IMR-90 (cell line): ENCODE measurements at regions not wholly inside any gene's neighbourhood (a gene's known extent, or its start where the extent isn't known, plus 50 kb on each side); places are given as distances from the start of the nearest gene placed in this dataset.

Experiments
- ATAC-seq: fragments of 200-7000 bp; cut with Tn5 transposase; 2 replicates; pipeline ENCODE4 v1.9.1; 2020; ENCODE audit warnings: low read depth, mild to moderate bottlenecking, moderate library complexity
- BruUV-seq: library from RNA; stranded (reverse); fragments of 400-500 nt; replicated peaks from 2 replicates; lab custom pipeline; 2021; lab: Mats Ljungman, UMichigan
- CTCF ChIA-PET: fragments of 300-600 bp; formaldehyde crosslinking; extraction: SDS; loops from one replicate; lab custom pipeline; 2021; ENCODE audit warnings: antibody characterized with exemption; lab: Yijun Ruan, JAX
- POLR2A ChIA-PET: fragments of 300-600 bp; sonication (Branson Sonifier 250); formaldehyde crosslinking; loops from one replicate; lab custom pipeline; 2022; ENCODE audit warnings: antibody characterized with exemption; ENCODE audit not compliant: unreplicated experiment; lab: Charles Lee
- DNase-seq: peaks from one replicate; pipeline ENCODE4 v3.0.0; 2013
- H2AFZ ChIP-seq: replicated peaks from 2 replicates; pipeline ENCODE3; 2013; ENCODE audit warnings: low read length, mild to moderate bottlenecking; ENCODE audit not compliant: poor library complexity
- H2AK5ac ChIP-seq: 2 replicates; pipeline ENCODE4 v1.6.1; 2013; ENCODE audit warnings: low read depth, low read length, inconsistent platforms
- H2AK9ac ChIP-seq: replicated peaks from 2 replicates; pipeline ENCODE3; 2013; ENCODE audit warnings: mild to moderate bottlenecking, low read depth, low read length, moderate library complexity; ENCODE audit not compliant: poor library complexity
- H2BK120ac ChIP-seq: 2 replicates; pipeline ENCODE4 v1.6.1; 2013; ENCODE audit warnings: low read depth, low read length, inconsistent platforms
- H2BK15ac ChIP-seq: 3 replicates; pipeline ENCODE4 v1.6.1; 2013; ENCODE audit warnings: low read depth, low read length, inconsistent platforms
- H2BK20ac ChIP-seq: 2 replicates; pipeline ENCODE4 v1.6.1; 2013; ENCODE audit warnings: low read depth, mild to moderate bottlenecking, inconsistent platforms, low read length, moderate library complexity
- H2BK5ac ChIP-seq: 2 replicates; pipeline ENCODE4 v1.6.1; 2013; ENCODE audit warnings: mild to moderate bottlenecking, low read depth, low read length, inconsistent platforms; ENCODE audit not compliant: poor library complexity, severe bottlenecking
- H3K14ac ChIP-seq: replicated peaks from 2 replicates; pipeline ENCODE4 v1.6.1; 2013; ENCODE audit warnings: low read depth, low read length, inconsistent platforms
- H3K18ac ChIP-seq: 2 replicates; pipeline ENCODE4 v1.6.1; 2013; ENCODE audit warnings: low read depth, low read length, control low read depth
- H3K23ac ChIP-seq: 2 replicates; pipeline ENCODE4 v1.6.1; 2013; ENCODE audit warnings: low read depth, low read length, inconsistent platforms
- H3K27ac ChIP-seq: 2 replicates; pipeline ENCODE4 v1.5.1; 2013; ENCODE audit warnings: mild to moderate bottlenecking, control low read depth, low read length; ENCODE audit not compliant: insufficient read depth
- H3K27me3 ChIP-seq: 2 replicates; pipeline ENCODE4 v1.6.1; 2013; ENCODE audit warnings: low read length; ENCODE audit not compliant: control insufficient read depth, insufficient read depth
- H3K36me3 ChIP-seq: 2 replicates; pipeline ENCODE4 v1.6.1; 2013; ENCODE audit warnings: low read length, mixed read lengths; ENCODE audit not compliant: control insufficient read depth, insufficient read depth
- H3K4ac ChIP-seq: 2 replicates; pipeline ENCODE4 v1.6.1; 2013; ENCODE audit warnings: low read depth, low read length, inconsistent platforms
- H3K4me1 ChIP-seq: 2 replicates; pipeline ENCODE4 v1.6.1; 2013; ENCODE audit warnings: low read length, mixed read lengths; ENCODE audit not compliant: control insufficient read depth, insufficient read depth
- H3K4me2 ChIP-seq: 2 replicates; pipeline ENCODE4 v1.6.1; 2013; ENCODE audit warnings: low read depth, mild to moderate bottlenecking, control low read depth, low read length, moderate library complexity
- H3K4me3 ChIP-seq: 2 replicates; pipeline ENCODE4 v1.5.1; 2013; ENCODE audit warnings: low read depth, mild to moderate bottlenecking, control low read depth, low read length, moderate library complexity; ENCODE audit not compliant: insufficient read depth
- H3K56ac ChIP-seq: 2 replicates; pipeline ENCODE4 v1.6.1; 2013; ENCODE audit warnings: low read length, inconsistent platforms; ENCODE audit not compliant: insufficient read depth; ENCODE audit errors: extremely low read depth
- H3K79me1 ChIP-seq, 2 experiments: 2 replicates each; pipeline ENCODE4 v1.6.1; 2013; ENCODE audit warnings: low read length in 2 of 2, inconsistent platforms in 1 of 2, low read depth in 1 of 2
- H3K9ac ChIP-seq: 2 replicates; pipeline ENCODE4 v1.6.1; 2013; ENCODE audit warnings: low read depth, low read length, control low read depth
- H3K9me1 ChIP-seq: 2 replicates; pipeline ENCODE4 v1.6.1; 2013; ENCODE audit warnings: low read length, inconsistent platforms; ENCODE audit not compliant: insufficient read depth
- H3K9me3 ChIP-seq: 2 replicates; pipeline ENCODE4 v1.6.1; 2013; ENCODE audit warnings: low read length; ENCODE audit not compliant: control insufficient read depth, insufficient read depth
- H4K20me1 ChIP-seq: 2 replicates; pipeline ENCODE4 v1.6.1; 2013; ENCODE audit warnings: low read length, inconsistent platforms; ENCODE audit not compliant: insufficient read depth
- H4K5ac ChIP-seq: 2 replicates; pipeline ENCODE4 v1.6.1; 2013; ENCODE audit warnings: mild to moderate bottlenecking, low read depth, low read length, control low read depth
- H4K8ac ChIP-seq, 2 experiments: 2 replicates each; pipeline ENCODE4 v1.6.1; 2013; ENCODE audit warnings: low read depth in 2 of 2, low read length in 2 of 2, control low read depth in 1 of 2, inconsistent platforms in 1 of 2
- H4K91ac ChIP-seq: 2 replicates; pipeline ENCODE4 v1.6.1; 2013; ENCODE audit warnings: low read depth, low read length, inconsistent platforms; ENCODE audit not compliant: insufficient read depth
- BHLHE40 ChIP-seq: fragments of 150-350 bp; IDR thresholded peaks from 2 replicates; pipeline ENCODE4 v1.6.1; 2016; ENCODE audit warnings: mild to moderate bottlenecking, low read depth, low read length
- CEBPB ChIP-seq: IDR thresholded peaks from 2 replicates; pipeline ENCODE4 v1.6.1; 2012; ENCODE audit warnings: low read depth, low read length, improper control_type of control experiment
- CHD1 ChIP-seq: IDR thresholded peaks from 2 replicates; pipeline ENCODE4 v1.6.1; 2012; ENCODE audit warnings: low read depth, low read length, improper control_type of control experiment
- FOS ChIP-seq: fragments of 150-350 bp; IDR thresholded peaks from 2 replicates; pipeline ENCODE4 v1.6.1; 2016; ENCODE audit warnings: low read depth, low read length
- MAFK ChIP-seq: IDR thresholded peaks from 2 replicates; pipeline ENCODE4 v1.6.1; 2012; ENCODE audit warnings: low read depth, low read length, improper control_type of control experiment
- MAZ ChIP-seq: IDR thresholded peaks from 2 replicates; pipeline ENCODE4 v1.6.1; 2012; ENCODE audit warnings: low read depth, mild to moderate bottlenecking, low read length, improper control_type of control experiment, moderate library complexity, borderline replicate concordance
- MXI1 ChIP-seq: IDR thresholded peaks from 2 replicates; pipeline ENCODE4 v1.6.1; 2012; ENCODE audit warnings: low read depth, mild to moderate bottlenecking, low read length, moderate library complexity, borderline replicate concordance
- NFE2L2 ChIP-seq: fragments of 150-350 bp; IDR thresholded peaks from 2 replicates; pipeline ENCODE4 v1.6.1; 2016; ENCODE audit warnings: low read depth, mild to moderate bottlenecking, low read length
- POLR2A ChIP-seq: IDR thresholded peaks from 2 replicates; pipeline ENCODE4 v1.6.1; 2012; ENCODE audit warnings: mild to moderate bottlenecking, low read depth, low read length
- RAD21 ChIP-seq: IDR thresholded peaks from 2 replicates; pipeline ENCODE4 v1.6.1; 2012; ENCODE audit warnings: low read length, improper control_type of control experiment
- RCOR1 ChIP-seq: IDR thresholded peaks from 2 replicates; pipeline ENCODE4 v1.6.1; 2012; ENCODE audit warnings: mild to moderate bottlenecking, low read length, improper control_type of control experiment; ENCODE audit not compliant: insufficient replicate concordance
- RFX5 ChIP-seq: IDR thresholded peaks from 2 replicates; pipeline ENCODE4 v1.8.0; 2012; ENCODE audit warnings: low read depth, mild to moderate bottlenecking, low read length, moderate library complexity
- SMC3 ChIP-seq: fragments of 150-350 bp; IDR thresholded peaks from 2 replicates; pipeline ENCODE4 v1.6.1; 2016; ENCODE audit warnings: low read depth, mild to moderate bottlenecking, antibody characterized with exemption, low read length, moderate library complexity
- WGBS, 2 experiments: methylation state at CpG; one replicate each; pipeline versions ENCODE4 v1.1.5 to v1.1.7; 2013; ENCODE audit warnings: missing lambda C conversion rate in 2 of 2; ENCODE audit not compliant: insufficient read length in 1 of 2; ENCODE audit errors: extremely low coverage in 2 of 2; 5-methylcytosine and 5-hydroxymethylcytosine counted together
- dilution Hi-C: fragments of 300-500 bp; cut with HindIII; formaldehyde crosslinking; loops from one replicate; pipeline ENCODE4 v1.14.3; 2018; ENCODE audit warnings: low sequenced_read_pairs; ENCODE audit not compliant: unreplicated experiment
- in situ Hi-C: fragments of 300-500 bp; cut with MboI; formaldehyde crosslinking; loops from 3 replicates; pipeline ENCODE4 v1.14.3; 2019; ENCODE audit warnings: low sequenced_read_pairs, inconsistent platforms, mixed read lengths
- intact Hi-C: fragments of 100-400 bp; cut with micrococcal nuclease; formaldehyde crosslinking; loops from 2 replicates; pipeline ENCODE4 v1.10.0; 2022
- TF ChIP-seq, protein P1 (sequence below): fragments of 150-350 bp; IDR thresholded peaks from 2 replicates; pipeline ENCODE4 v1.6.1; 2017; ENCODE audit warnings: mild to moderate bottlenecking, antibody characterized with exemption, low read length, low read depth
- TF ChIP-seq, protein P2 (sequence below): conservative IDR thresholded peaks from 2 replicates; pipeline ENCODE4 v1.5.1; 2012; ENCODE audit warnings: mild to moderate bottlenecking, low read depth, low read length, improper control_type of control experiment
- TF ChIP-seq, protein P3 (sequence below): fragments of 150-350 bp; IDR thresholded peaks from 2 replicates; pipeline ENCODE4 v1.6.1; 2016; ENCODE audit warnings: low read depth, mild to moderate bottlenecking, low read length, moderate library complexity, borderline replicate concordance

DNA sequence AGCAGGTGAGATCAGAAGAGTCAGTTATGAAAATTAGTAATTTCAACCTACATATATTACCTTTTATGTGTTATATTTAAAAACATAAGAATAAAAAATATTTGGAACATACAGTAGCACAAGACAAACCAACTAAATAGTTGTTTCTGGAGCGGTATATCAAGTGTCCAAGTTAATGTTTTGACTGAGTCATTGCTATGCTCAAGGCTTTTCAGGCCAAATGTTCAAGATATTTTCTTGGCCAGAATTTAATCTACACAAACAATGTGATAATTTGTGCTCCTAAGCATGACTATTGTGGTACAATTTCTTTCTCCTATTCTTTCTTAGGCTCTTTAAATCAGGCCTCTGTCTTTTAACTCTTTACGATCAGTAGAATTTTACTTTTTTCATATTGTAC lies 412.4 kb downstream of the RAP2B start:
- H2AK5ac ChIP-seq, result no peak overlapping the region
- no peak overlapping the region for H2BK120ac ChIP-seq
- no peak overlapping the region for H2AFZ ChIP-seq
- intact Hi-C loops (no loop called here), in situ Hi-C loops (no loop called here), dilution Hi-C loops (no loop called here)
- no peak overlapping the region for H3K23ac ChIP-seq
- no peak for ATAC-seq
- H3K9me3 ChIP-seq, result no peaks in the 10 kb centered on the region
- H4K8ac ChIP-seq, result no peak overlapping the region
- no peaks in the 10 kb centered on the region for H3K9me1 ChIP-seq
- H4K91ac ChIP-seq, result no peak overlapping the region
- H3K79me1 ChIP-seq, result no peaks in the 10 kb centered on the region
- no peak overlapping the region for H3K4ac ChIP-seq
- H3K4me3 ChIP-seq, result no peak overlapping the region
- no peak overlapping the region for H4K5ac ChIP-seq
- no peaks in the 10 kb centered on the region for H3K4me1 ChIP-seq
- no peaks in the 10 kb centered on the region for H4K20me1 ChIP-seq
- no peak overlapping the region for H2BK5ac ChIP-seq
- no peak overlapping the region for H2BK20ac ChIP-seq
- H3K27me3 ChIP-seq, result peaks cover 2% of the 10 kb centered on the region; the same call in 1 of the 2 replicates
- no peak for DNase-seq
- H2BK15ac ChIP-seq, result no peak overlapping the region
- TF ChIP-seq POLR2A (no peak), SMC3 (no peak), MAFK (no peak), MAZ (no peak), RCOR1 (no peak), CHD1 (no peak), MXI1 (no peak), CEBPB (no peak), RAD21 (no peak), FOS (no peak), NFE2L2 (no peak), RFX5 (no peak), BHLHE40 (no peak)
- TF ChIP-seq, protein P1, sequence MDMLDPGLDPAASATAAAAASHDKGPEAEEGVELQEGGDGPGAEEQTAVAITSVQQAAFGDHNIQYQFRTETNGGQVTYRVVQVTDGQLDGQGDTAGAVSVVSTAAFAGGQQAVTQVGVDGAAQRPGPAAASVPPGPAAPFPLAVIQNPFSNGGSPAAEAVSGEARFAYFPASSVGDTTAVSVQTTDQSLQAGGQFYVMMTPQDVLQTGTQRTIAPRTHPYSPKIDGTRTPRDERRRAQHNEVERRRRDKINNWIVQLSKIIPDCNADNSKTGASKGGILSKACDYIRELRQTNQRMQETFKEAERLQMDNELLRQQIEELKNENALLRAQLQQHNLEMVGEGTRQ, result no peak
- TF ChIP-seq, protein P2, sequence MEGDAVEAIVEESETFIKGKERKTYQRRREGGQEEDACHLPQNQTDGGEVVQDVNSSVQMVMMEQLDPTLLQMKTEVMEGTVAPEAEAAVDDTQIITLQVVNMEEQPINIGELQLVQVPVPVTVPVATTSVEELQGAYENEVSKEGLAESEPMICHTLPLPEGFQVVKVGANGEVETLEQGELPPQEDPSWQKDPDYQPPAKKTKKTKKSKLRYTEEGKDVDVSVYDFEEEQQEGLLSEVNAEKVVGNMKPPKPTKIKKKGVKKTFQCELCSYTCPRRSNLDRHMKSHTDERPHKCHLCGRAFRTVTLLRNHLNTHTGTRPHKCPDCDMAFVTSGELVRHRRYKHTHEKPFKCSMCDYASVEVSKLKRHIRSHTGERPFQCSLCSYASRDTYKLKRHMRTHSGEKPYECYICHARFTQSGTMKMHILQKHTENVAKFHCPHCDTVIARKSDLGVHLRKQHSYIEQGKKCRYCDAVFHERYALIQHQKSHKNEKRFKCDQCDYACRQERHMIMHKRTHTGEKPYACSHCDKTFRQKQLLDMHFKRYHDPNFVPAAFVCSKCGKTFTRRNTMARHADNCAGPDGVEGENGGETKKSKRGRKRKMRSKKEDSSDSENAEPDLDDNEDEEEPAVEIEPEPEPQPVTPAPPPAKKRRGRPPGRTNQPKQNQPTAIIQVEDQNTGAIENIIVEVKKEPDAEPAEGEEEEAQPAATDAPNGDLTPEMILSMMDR, result no peak
- TF ChIP-seq, protein P3, sequence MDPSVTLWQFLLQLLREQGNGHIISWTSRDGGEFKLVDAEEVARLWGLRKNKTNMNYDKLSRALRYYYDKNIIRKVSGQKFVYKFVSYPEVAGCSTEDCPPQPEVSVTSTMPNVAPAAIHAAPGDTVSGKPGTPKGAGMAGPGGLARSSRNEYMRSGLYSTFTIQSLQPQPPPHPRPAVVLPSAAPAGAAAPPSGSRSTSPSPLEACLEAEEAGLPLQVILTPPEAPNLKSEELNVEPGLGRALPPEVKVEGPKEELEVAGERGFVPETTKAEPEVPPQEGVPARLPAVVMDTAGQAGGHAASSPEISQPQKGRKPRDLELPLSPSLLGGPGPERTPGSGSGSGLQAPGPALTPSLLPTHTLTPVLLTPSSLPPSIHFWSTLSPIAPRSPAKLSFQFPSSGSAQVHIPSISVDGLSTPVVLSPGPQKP, result no peak
- no peak overlapping the region for H3K27ac ChIP-seq
- BruUV-seq, result no TSS peak
- CTCF ChIA-PET, result no interaction called here
- POLR2A ChIA-PET, result no interaction called here
- H3K14ac ChIP-seq, result no peak overlapping the region
- no peak overlapping the region for H3K9ac ChIP-seq
- no peak overlapping the region for H3K4me2 ChIP-seq
- H3K18ac ChIP-seq, result no peak overlapping the region
- H3K36me3 ChIP-seq, result no peaks in the 10 kb centered on the region
- WGBS, 2 experiments, result no CpG with 5 or more reads among the region's 2 CpGs
- no peak overlapping the region for H3K56ac ChIP-seq
- H2AK9ac ChIP-seq, result no peak overlapping the region
